Ishikawa (cell line): ENCODE measurements at regions not wholly inside any gene's neighbourhood (a gene's known extent, or its start where the extent isn't known, plus 50 kb on each side); places are given as distances from the start of the nearest gene placed in this dataset.

Experiments
- CEBPB ChIP-seq: IDR thresholded peaks from 2 replicates; pipeline ENCODE4 v1.6.1; 2012
- CREB1 ChIP-seq: IDR thresholded peaks from 2 replicates; pipeline ENCODE4 v1.6.1; 2012; ENCODE audit warnings: low read depth
- EGR1 ChIP-seq: IDR thresholded peaks from 2 replicates; pipeline ENCODE4 v1.6.1; 2012
- EP300 ChIP-seq: IDR thresholded peaks from 2 replicates; pipeline ENCODE4 v1.6.1; 2012; ENCODE audit warnings: borderline replicate concordance
- FOXM1 ChIP-seq: IDR thresholded peaks from 2 replicates; pipeline ENCODE4 v1.6.1; 2012; ENCODE audit warnings: low read depth, borderline replicate concordance
- NFIC ChIP-seq: IDR thresholded peaks from 2 replicates; pipeline ENCODE4 v1.6.1; 2012
- RAD21 ChIP-seq: IDR thresholded peaks from 2 replicates; pipeline ENCODE4 v1.6.1; 2012; ENCODE audit warnings: low read depth
- TAF1 ChIP-seq: IDR thresholded peaks from 2 replicates; pipeline ENCODE4 v1.6.1; 2012; ENCODE audit warnings: low read depth, mild to moderate bottlenecking
- TCF12 ChIP-seq: IDR thresholded peaks from 2 replicates; pipeline ENCODE4 v1.6.1; 2012; ENCODE audit warnings: low read depth
- TEAD4 ChIP-seq: IDR thresholded peaks from 2 replicates; pipeline ENCODE4 v1.6.1; 2012
- USF1 ChIP-seq: IDR thresholded peaks from 2 replicates; pipeline ENCODE4 v1.6.1; 2012
- YY1 ChIP-seq: IDR thresholded peaks from 2 replicates; pipeline ENCODE4 v1.6.1; 2012; ENCODE audit warnings: low read depth
- ZBTB7A ChIP-seq: IDR thresholded peaks from 2 replicates; pipeline ENCODE4 v1.6.1; 2012; ENCODE audit warnings: low read depth
- TF ChIP-seq, protein P1 (sequence below): IDR thresholded peaks from 2 replicates; pipeline ENCODE4 v1.6.1; 2012
- TF ChIP-seq, protein P2 (sequence below): IDR thresholded peaks from 2 replicates; pipeline ENCODE4 v1.6.1; 2012; ENCODE audit warnings: low read depth, mild to moderate bottlenecking

- TF ChIP-seq CREB1 (no peak), TAF1 (no peak), CEBPB (no peak), FOXM1 (no peak)
Observed at GRCh38 chr10:113261611-113262091, 291.2 kb upstream of the HABP2 start.

DNA sequence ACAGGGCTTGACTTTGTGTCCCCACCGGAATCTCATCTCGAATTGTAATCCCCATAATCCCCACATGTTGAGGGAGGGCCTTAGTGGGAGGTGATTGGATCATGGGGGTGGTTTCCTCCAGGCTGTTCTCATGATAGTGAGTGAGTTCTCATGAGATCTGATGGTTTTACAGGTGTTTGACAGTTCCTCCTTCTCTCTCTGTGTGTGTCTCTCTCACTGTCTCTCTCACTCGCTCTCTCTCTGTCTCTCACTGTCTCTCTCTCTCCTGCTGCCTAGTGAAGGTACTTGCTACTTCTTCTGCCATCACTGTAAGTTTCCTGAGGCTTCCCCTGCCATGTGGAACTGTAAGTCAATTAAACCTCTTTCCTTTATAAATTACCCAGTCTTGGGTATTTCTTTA, 289.8 kb upstream of the HABP2 start:
- TF ChIP-seq CREB1 = no peak
- no peak for TF ChIP-seq RAD21
- TF ChIP-seq TCF12 = no peak
- no peak for TF ChIP-seq EGR1
- TF ChIP-seq FOXM1 = no peak
- no peak for TF ChIP-seq CEBPB
- TF ChIP-seq ZBTB7A = no peak
- TF ChIP-seq NFIC = no peak

DNA sequence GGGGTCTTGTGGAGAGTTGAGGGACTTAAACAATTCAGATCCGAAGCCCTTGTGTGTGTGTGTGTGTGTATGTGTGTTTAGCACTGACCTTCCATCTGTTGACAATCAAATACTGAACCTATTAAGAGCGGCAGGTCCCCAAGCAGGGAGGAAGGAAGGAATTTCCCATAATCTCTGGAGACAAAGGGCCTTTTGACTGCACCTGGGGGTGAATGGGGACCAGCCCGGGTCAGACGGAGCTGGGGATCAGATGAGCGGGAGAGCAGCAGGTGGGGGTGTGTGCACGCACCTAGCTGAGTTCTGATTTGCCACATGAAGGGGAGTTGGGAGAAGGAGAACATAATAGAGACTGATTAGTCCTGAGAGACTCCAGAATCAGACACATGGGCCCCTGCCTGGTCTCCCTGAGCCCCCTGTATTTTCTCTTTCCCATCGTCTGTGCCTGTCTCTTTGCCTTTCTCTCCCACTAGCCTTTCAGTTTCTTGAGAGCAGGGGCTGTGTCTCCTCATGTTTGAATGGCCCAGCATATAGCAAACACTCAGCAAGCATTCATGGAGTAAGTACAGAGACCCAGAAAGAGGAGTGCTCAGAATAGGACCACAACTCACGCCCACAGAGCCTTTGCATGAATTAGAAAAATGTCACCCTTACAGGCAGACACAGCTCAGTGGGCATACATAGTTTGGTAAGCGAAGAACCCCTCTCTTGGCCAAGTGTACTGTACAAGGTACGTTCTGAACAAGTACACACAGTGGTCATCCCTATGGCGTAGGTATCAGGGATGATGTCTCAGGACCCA, 288.3 kb upstream of the HABP2 start:
- TF ChIP-seq FOXM1 (no peak), YY1 (no peak), TEAD4 (no peak), CEBPB (no peak), CREB1 (no peak), TAF1 (no peak), NFIC (no peak), ZBTB7A (no peak), RAD21 (no peak), EGR1 (no peak), EP300 (no peak), TCF12 (no peak), USF1 (no peak)
- TF ChIP-seq, protein P1, sequence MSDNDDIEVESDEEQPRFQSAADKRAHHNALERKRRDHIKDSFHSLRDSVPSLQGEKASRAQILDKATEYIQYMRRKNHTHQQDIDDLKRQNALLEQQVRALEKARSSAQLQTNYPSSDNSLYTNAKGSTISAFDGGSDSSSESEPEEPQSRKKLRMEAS = no peak
- TF ChIP-seq, protein P2, sequence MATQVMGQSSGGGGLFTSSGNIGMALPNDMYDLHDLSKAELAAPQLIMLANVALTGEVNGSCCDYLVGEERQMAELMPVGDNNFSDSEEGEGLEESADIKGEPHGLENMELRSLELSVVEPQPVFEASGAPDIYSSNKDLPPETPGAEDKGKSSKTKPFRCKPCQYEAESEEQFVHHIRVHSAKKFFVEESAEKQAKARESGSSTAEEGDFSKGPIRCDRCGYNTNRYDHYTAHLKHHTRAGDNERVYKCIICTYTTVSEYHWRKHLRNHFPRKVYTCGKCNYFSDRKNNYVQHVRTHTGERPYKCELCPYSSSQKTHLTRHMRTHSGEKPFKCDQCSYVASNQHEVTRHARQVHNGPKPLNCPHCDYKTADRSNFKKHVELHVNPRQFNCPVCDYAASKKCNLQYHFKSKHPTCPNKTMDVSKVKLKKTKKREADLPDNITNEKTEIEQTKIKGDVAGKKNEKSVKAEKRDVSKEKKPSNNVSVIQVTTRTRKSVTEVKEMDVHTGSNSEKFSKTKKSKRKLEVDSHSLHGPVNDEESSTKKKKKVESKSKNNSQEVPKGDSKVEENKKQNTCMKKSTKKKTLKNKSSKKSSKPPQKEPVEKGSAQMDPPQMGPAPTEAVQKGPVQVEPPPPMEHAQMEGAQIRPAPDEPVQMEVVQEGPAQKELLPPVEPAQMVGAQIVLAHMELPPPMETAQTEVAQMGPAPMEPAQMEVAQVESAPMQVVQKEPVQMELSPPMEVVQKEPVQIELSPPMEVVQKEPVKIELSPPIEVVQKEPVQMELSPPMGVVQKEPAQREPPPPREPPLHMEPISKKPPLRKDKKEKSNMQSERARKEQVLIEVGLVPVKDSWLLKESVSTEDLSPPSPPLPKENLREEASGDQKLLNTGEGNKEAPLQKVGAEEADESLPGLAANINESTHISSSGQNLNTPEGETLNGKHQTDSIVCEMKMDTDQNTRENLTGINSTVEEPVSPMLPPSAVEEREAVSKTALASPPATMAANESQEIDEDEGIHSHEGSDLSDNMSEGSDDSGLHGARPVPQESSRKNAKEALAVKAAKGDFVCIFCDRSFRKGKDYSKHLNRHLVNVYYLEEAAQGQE = no peak

DNA sequence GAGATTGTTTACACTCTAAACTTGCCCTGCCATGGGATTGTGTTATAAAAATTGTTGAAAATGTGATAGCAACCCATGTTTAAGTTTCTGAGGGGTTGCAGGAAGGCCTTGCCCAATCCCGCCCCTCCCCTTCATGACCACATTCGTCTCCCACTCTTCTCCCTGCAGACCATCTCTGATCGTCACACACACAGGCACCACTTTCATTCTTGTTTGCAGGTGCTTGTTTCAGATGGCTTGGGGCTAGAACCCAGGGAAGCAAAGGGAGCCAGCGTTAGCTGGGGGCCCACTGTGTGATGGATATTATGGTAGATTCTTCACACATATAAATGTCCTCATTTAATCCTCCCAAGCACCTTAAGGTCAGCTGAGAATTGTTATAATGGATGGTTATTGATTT, 286.7 kb upstream of the HABP2 start:
- TF ChIP-seq, protein P2 = no peak
- TF ChIP-seq TEAD4 (no peak), FOXM1 (no peak), EP300 (no peak), CREB1 (no peak), ZBTB7A (no peak), CEBPB (no peak), NFIC (no peak), RAD21 (no peak), YY1 (no peak), TAF1 (no peak), TCF12 (no peak), EGR1 (no peak), USF1 (no peak)
- TF ChIP-seq, protein P1 = no peak

- TF ChIP-seq YY1 (no peak), TAF1 (no peak), RAD21 (no peak), USF1 (no peak), TCF12 (no peak), NFIC (no peak), EP300 (no peak), CREB1 (no peak)
- TF ChIP-seq, protein P1 = no peak
- TF ChIP-seq, protein P2 = no peak
Observed at GRCh38 chr10:113267619-113268562, 285.0 kb upstream of the HABP2 start.
